ENCODE measurements at regions not wholly inside any gene's neighbourhood (a gene's known extent, or its start where the extent isn't known, plus 50 kb on each side); places are given as distances from the start of the nearest gene placed in this dataset.
"Not testable (repeated sequence)": the region's sequence is repeated elsewhere in the genome, so short reads cannot be mapped to it uniquely, and the experiment has no call there.

DNA sequence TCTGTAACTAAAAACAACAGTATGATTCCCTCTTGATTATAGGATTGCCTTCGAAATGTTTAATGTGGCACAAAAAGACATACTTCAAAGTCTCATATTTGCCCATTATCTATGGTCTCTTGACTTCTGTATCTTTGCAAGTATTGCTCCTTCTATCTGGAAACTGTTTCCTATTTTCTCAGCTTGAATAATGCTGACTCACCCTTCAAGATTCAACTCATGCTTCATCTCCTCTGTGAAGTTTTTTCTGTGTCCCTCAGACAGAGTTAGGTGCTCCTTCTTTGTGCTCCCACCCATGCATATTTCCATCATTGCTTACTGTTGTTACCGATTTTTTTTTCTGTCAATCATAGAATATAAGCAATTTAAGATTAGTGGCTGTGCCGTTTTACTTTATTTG is 192.8 kb upstream of the ROBO1 start:
- no peak for DNase-seq (ENCODE audit: low spot score)

GRCh38 chr3:79957066-79957465 is 189.3 kb upstream of the ROBO1 start:
- no peak for DNase-seq (ENCODE audit: low spot score)

- DNase-seq (ENCODE audit: low spot score): no peak
Observed at GRCh38 chr3:79954756-79955155, 187.0 kb upstream of the ROBO1 start.

DNA sequence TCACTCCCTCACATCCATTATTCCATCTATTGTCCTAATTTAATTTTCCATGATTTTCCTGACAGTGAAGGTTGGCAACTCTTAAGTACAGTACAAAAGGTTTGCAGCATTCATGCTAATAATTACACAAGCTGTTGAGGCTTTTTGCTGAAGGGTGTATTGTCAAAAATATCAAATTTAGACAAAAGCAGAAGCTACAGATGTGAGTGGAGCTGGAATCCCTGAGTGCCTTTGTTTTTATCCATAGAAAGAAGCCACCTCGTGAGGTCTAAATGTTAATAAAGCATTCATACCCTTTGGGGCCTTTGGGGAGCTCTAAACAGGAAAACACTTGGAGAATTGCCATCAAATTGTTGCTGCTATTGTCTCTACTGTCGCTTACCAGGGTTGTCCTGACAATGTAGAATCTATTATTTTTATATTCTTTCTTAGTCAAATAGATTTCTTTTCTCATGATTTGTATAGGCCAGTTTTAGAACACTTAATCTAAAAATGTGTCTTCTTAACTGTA is 185.8 kb upstream of the ROBO1 start:
- DNase-seq (ENCODE audit: low spot score): no peak

DNA sequence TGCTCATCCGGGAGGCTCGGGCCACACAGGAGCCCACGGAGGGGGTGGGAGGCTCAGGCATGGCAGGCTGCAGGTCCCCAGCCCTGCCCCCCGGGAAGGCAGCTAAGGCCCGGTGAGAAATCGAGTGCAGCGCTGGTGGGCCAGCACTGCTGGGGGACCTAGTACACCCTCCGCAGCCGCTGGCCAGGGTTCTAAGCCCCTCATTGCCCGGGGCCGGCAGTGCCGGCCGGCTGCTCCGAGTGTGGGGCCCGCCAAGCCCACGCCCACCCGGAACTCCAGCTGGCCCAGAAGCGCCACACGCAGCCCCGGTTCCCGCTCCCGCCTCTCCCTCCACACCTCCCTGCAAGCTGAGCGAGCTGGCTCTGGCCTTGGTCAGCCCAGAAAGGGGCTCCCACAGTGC is 183.6 kb upstream of the ROBO1 start:
- DNase-seq (ENCODE audit: low spot score): not testable (repeated sequence)

DNA sequence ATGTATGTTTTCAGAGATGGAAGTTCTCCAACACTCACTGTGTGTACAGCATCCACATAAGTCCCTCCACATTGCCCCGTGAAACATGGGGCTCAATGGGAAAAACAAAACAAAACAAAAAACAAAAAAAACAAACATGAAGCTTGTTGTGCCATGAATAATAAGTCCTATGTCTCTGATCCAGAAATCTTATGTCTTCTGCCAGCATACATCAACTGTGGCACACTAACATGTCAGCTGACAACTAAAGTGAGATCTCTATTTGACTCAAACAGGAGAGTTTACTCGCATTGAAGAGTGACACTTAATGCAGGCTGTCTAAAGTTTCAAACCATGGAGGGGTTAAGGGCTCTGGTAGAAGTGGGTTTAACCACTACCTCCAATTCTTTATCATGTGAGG is 180.2 kb upstream of the ROBO1 start:
- DNase-seq (ENCODE audit: low spot score): no peak

- DNase-seq (ENCODE audit: low spot score): no peak
Observed at GRCh38 chr3:79947469-79947868, 179.7 kb upstream of the ROBO1 start.

- DNase-seq (ENCODE audit: low spot score): no peak
Observed at GRCh38 chr3:79937567-79937966, 169.8 kb upstream of the ROBO1 start.

DNA sequence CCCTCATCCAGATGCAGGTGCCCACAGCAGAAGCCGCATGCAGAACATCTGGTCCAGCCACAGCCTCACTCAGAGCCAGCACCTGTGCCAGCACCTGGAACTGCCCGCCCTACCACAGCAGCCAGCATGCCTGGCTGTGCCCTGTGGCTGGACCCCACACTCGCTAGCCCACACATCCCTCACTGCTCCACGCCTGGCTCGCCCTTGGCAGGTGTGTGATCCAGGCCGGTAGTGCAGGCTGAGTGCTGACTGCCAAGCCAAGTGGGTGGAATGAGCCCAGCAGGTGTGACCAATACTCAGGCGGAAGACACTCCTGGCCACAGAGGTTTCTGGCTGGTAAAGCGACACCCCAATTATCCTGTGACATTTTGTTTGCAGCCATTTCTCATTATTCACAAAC is 162.4 kb upstream of the ROBO1 start:
- DNase-seq (ENCODE audit: low spot score): no peak

DNA sequence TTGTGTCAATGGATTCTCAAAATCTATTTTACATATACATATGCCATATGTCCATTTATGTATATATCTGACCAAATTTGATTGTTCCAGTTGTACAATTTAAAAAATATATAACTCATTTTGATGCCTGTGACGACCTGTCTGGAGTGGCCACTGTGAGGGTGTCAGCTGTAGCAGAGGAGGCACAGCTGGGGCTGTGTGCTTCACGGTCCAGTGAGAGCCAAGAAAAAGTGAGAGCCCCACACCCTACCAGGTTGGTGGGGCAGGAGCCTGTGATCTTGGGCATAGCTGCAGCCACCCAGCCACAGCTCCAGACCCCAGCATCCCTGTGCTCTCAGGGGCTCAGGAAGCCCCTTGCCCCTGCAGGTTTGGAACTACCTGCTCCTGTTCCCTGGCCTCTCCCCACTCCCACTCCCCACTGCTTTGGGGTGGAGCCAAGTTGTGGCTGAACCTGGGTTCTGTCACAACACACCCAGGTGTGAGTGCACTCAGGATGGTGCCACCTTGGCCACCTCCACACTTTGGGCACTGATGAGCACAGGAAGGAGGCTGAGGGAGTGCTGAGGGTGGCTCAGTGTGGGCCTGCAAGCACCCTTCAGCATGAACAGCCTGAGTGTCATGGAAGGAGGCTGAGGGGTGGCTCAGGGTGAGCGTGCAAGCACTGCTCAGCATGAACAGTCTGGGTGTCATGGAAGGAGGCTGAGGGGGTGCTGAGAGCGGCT is 161.1 kb upstream of the ROBO1 start:
- no peak for DNase-seq (ENCODE audit: low spot score)

- DNase-seq (ENCODE audit: low spot score): no peak
Observed at GRCh38 chr3:79926522-79926921, 158.7 kb upstream of the ROBO1 start.

DNA sequence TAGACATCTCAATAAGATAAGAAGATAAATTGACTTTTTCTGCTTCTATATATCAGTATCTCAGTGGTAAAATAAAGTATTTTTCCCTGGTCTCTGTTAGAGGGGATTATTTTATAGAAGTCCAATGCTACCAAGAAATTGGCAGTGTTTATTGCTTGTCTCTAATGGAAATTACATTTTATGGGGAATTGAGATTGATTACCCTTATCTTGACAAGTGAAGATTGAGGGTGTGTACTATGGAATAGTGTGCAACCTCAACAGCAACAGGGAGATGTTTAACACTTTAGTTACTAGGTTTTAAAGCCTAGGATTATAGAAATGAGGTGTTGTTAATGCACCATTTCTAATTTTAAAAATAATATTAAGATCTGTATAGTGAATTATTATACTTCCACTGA is 154.8 kb upstream of the ROBO1 start:
- DNase-seq (ENCODE audit: low spot score): no peak

- no peak for DNase-seq (ENCODE audit: low spot score)
Observed at GRCh38 chr3:79917561-79917960, 149.8 kb upstream of the ROBO1 start.

- DNase-seq (ENCODE audit: low spot score): no peak
Observed at GRCh38 chr3:79910337-79910736, 142.5 kb upstream of the ROBO1 start.

DNA sequence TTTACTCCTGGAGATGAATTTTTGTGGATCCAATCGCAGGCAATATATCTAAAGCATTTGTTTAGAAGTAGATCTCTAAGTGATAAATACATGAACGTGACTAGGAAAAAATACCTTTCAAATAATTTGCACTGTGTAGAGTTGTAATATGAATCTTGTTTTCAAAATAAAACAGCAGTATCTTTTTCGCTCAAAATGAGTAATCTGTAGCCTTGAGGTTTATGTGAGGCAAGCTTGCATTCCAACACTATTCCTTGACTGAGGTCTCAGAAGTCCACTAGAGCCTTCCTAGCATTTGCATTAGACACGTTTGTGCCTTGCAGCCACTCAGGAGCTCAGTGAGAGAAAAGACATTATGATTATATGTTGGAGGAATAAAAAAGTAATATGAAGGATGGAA is 138.3 kb upstream of the ROBO1 start:
- no peak for DNase-seq (ENCODE audit: low spot score)

GRCh38 chr3:79902151-79902550 is 134.4 kb upstream of the ROBO1 start:
- no peak for DNase-seq (ENCODE audit: low spot score)

GRCh38 chr3:79898907-79899306 is 131.1 kb upstream of the ROBO1 start:
- DNase-seq (ENCODE audit: low spot score): no peak

DNA sequence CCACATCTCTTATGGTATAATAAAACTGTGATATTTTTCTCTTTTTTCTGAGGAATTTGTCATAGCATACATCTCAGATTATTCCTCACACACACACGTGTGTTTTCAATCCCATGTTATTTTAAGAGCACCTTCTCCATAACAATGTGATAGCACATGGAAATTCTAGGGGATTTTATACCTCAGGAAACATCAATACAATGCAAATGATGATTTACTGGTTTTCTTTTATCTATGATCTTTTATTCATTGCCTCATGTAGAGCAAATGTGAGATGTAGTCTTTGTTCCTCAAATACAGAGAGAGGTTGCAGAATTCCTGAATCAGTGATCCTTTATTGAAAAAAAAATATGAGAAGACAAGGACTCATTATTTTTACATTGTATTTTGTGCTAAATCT is 128.3 kb upstream of the ROBO1 start:
- DNase-seq (ENCODE audit: low spot score): no peak

GRCh38 chr3:79887213-79887612 is 119.4 kb upstream of the ROBO1 start:
- no peak for DNase-seq (ENCODE audit: low spot score)

GRCh38 chr3:79886204-79886603 is 118.4 kb upstream of the ROBO1 start:
- no peak for DNase-seq (ENCODE audit: low spot score)

DNA sequence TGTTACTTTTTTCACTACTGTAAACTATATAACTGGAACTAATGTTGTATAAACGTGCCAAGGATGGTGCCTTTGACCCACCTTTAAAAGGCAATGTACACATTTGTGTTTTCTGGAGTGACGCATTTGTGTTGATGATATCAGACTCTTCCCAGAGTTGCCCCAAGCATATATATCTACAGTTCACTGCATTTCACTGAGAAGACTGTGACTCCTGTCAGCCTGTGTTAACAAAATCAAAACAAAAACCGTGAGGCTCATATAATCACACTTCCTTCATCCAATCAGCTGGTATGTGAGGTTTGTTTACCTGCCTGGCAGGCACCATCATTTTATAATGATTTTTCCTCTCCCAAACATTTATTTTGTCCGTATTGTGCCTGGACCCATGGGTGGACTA is 117.6 kb upstream of the ROBO1 start:
- DNase-seq (ENCODE audit: low spot score): no peak

- DNase-seq (ENCODE audit: low spot score): no peak
Observed at GRCh38 chr3:79884354-79884753, 116.6 kb upstream of the ROBO1 start.

GRCh38 chr3:79881431-79881830 is 113.6 kb upstream of the ROBO1 start:
- no peak for DNase-seq (ENCODE audit: low spot score)

DNA sequence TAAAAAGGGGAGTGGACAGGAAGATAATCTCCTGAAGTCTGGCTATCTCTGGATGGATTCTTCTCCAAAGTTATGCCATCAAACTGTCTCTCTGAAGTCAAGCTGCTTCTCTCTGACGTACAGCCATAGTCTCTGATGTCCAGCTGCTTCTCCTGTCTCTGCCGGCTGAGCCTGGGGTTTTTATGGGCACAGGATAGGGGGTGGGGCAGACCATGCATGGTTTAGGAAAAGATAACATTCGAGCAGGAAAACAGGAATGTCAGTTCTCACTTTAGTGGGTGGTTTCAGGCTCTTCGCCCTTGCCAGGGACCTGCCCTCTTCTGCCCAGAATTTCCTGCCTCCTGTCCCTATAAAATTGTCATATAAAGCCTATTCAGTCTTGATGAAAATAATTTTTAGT is 110.9 kb upstream of the ROBO1 start:
- no peak for DNase-seq (ENCODE audit: low spot score)
